Superior temporal gyrus (tissue), 1 donor: ENCODE measurements at regions not wholly inside any gene's neighbourhood (a gene's known extent, or its start where the extent isn't known, plus 50 kb on each side); places are given as distances from the start of the nearest gene placed in this dataset.
"Not testable (repeated sequence)": the region's sequence is repeated elsewhere in the genome, so short reads cannot be mapped to it uniquely, and the experiment has no call there.

Experiments used
- DNase-seq: peaks from one replicate; pipeline ENCODE4 v3.0.0-alpha.2; 2016; ENCODE audit errors: extremely low spot score

GRCh38 chr11:92605667-92606066 is 363.8 kb upstream of the MTNR1B start:
- no peak for DNase-seq

- DNase-seq = no peak
These were observed 361.3 kb upstream of the MTNR1B start for GRCh38 chr11:92607969-92608722.

GRCh38 chr11:92611157-92611556 is 358.3 kb upstream of the MTNR1B start:
- DNase-seq = no peak

- DNase-seq = not testable (repeated sequence)
These were observed 351.4 kb upstream of the MTNR1B start for GRCh38 chr11:92618020-92618419.

GRCh38 chr11:92623055-92623454 is 346.4 kb upstream of the MTNR1B start:
- DNase-seq = no peak

GRCh38 chr11:92625894-92626293 is 343.6 kb upstream of the MTNR1B start:
- DNase-seq = no peak

- no peak for DNase-seq
These were observed 342.8 kb upstream of the MTNR1B start for GRCh38 chr11:92626624-92627023.

- DNase-seq = no peak
These were observed 341.7 kb upstream of the MTNR1B start for GRCh38 chr11:92627615-92628256.

GRCh38 chr11:92628401-92629292 is 340.8 kb upstream of the MTNR1B start:
- no peak for DNase-seq

- DNase-seq = no peak
These were observed 337.0 kb upstream of the MTNR1B start for GRCh38 chr11:92632495-92632894.

- DNase-seq = no peak
These were observed 335.6 kb upstream of the MTNR1B start for GRCh38 chr11:92633820-92634219.

- no peak for DNase-seq
These were observed 332.8 kb upstream of the MTNR1B start for GRCh38 chr11:92636543-92637188.

- DNase-seq = no peak
These were observed 330.8 kb upstream of the MTNR1B start for GRCh38 chr11:92638678-92639077.

GRCh38 chr11:92642177-92642931 is 327.1 kb upstream of the MTNR1B start:
- no peak for DNase-seq

GRCh38 chr11:92643827-92644226 is 325.6 kb upstream of the MTNR1B start:
- DNase-seq = no peak

- no peak for DNase-seq
These were observed 324.6 kb upstream of the MTNR1B start for GRCh38 chr11:92644595-92645445.

- DNase-seq = no peak
These were observed 318.3 kb upstream of the MTNR1B start for GRCh38 chr11:92651159-92651558.

- DNase-seq = no peak
These were observed 316.0 kb upstream of the MTNR1B start for GRCh38 chr11:92653454-92653853.

GRCh38 chr11:92656783-92657182 is 312.7 kb upstream of the MTNR1B start:
- DNase-seq = no peak

- DNase-seq = no peak
These were observed 312.2 kb upstream of the MTNR1B start for GRCh38 chr11:92657226-92657625.
